HG03196 (cell line): ENCODE measurements at regions not wholly inside any gene's neighbourhood (a gene's known extent, or its start where the extent isn't known, plus 50 kb on each side); places are given as distances from the start of the nearest gene placed in this dataset.
"Not testable (repeated sequence)": the region's sequence is repeated elsewhere in the genome, so short reads cannot be mapped to it uniquely, and the experiment has no call there.

ENCODE experiments used
- ATAC-seq: cut with Tn5 transposase; IDR thresholded peaks from one replicate; pipeline ENCODE4 v1.9.1; 2021; ENCODE audit not compliant: unreplicated experiment

- no peak for ATAC-seq
These were observed 99.7 kb upstream of the EGLN3 start for GRCh38 chr14:34050606-34051005.

GRCh38 chr14:34049790-34050189, 98.9 kb upstream of the EGLN3 start:
- no peak for ATAC-seq

GRCh38 chr14:34049187-34049586, 98.3 kb upstream of the EGLN3 start:
- ATAC-seq: not testable (repeated sequence)

- no peak for ATAC-seq
These were observed 96.1 kb upstream of the EGLN3 start for GRCh38 chr14:34046799-34047520.

GRCh38 chr14:34044666-34045306, 93.9 kb upstream of the EGLN3 start:
- ATAC-seq: no peak

GRCh38 chr14:34044373-34044637, 93.4 kb upstream of the EGLN3 start:
- no peak for ATAC-seq

GRCh38 chr14:34043627-34044372, 92.9 kb upstream of the EGLN3 start:
- peak; percentile 94 for ATAC-seq

- ATAC-seq: no peak
These were observed 90.3 kb upstream of the EGLN3 start for GRCh38 chr14:34041220-34041619.

GRCh38 chr14:34040766-34041165, 89.9 kb upstream of the EGLN3 start:
- ATAC-seq: no peak

GRCh38 chr14:34039428-34040047, 88.7 kb upstream of the EGLN3 start:
- no peak for ATAC-seq

- no peak for ATAC-seq
These were observed 87.6 kb upstream of the EGLN3 start for GRCh38 chr14:34038358-34039057.

- ATAC-seq: no peak
These were observed 85.5 kb upstream of the EGLN3 start for GRCh38 chr14:34036319-34036766.

GRCh38 chr14:34035934-34036250, 85.0 kb upstream of the EGLN3 start:
- ATAC-seq: no peak

GRCh38 chr14:34035177-34035933, 84.5 kb upstream of the EGLN3 start:
- ATAC-seq: no peak

GRCh38 chr14:34034447-34035176, 83.7 kb upstream of the EGLN3 start:
- ATAC-seq: no peak

- no peak for ATAC-seq
These were observed 81.8 kb upstream of the EGLN3 start for GRCh38 chr14:34032720-34033119.

- no peak for ATAC-seq
These were observed 80.0 kb upstream of the EGLN3 start for GRCh38 chr14:34030864-34031263.

- ATAC-seq: no peak
These were observed 79.1 kb upstream of the EGLN3 start for GRCh38 chr14:34029921-34030334.

GRCh38 chr14:34027990-34028495, 77.2 kb upstream of the EGLN3 start:
- no peak for ATAC-seq
